Endothelial cell of hepatic sinusoid (primary cell): ENCODE measurements at regions not wholly inside any gene's neighbourhood (a gene's known extent, or its start where the extent isn't known, plus 50 kb on each side); places are given as distances from the start of the nearest gene placed in this dataset.

Experiments used
- in situ Hi-C: cut with HindIII; loops from 2 replicates; pipeline ENCODE4 v1.10.0; 2017; ENCODE audit warnings: low sequenced_read_pairs

GRCh38 chr5:121175986-121176385, 675.7 kb upstream of the FTMT start:
- in situ Hi-C loops: no loop called here

- in situ Hi-C loops: no loop called here
These were observed 668.7 kb upstream of the FTMT start for GRCh38 chr5:121182788-121183490.

- in situ Hi-C loops: no loop called here
These were observed 662.8 kb upstream of the FTMT start for GRCh38 chr5:121188849-121189248.

- in situ Hi-C loops: no loop called here
These were observed 662.1 kb upstream of the FTMT start for GRCh38 chr5:121189342-121190305.

- in situ Hi-C loops: no loop called here
These were observed 652.3 kb upstream of the FTMT start for GRCh38 chr5:121199216-121199999.

GRCh38 chr5:121218086-121218485, 633.6 kb upstream of the FTMT start:
- in situ Hi-C loops: no loop called here

GRCh38 chr5:121221483-121221882, 630.2 kb upstream of the FTMT start:
- in situ Hi-C loops: no loop called here

GRCh38 chr5:121226765-121227164, 624.9 kb upstream of the FTMT start:
- in situ Hi-C loops: no loop called here

- in situ Hi-C loops: no loop called here
These were observed 611.7 kb upstream of the FTMT start for GRCh38 chr5:121239951-121240350.

GRCh38 chr5:121246971-121247370, 604.7 kb upstream of the FTMT start:
- in situ Hi-C loops: no loop called here

GRCh38 chr5:121251954-121252353, 599.7 kb upstream of the FTMT start:
- in situ Hi-C loops: no loop called here

- in situ Hi-C loops: no loop called here
These were observed 594.1 kb upstream of the FTMT start for GRCh38 chr5:121257621-121258020.

GRCh38 chr5:121263456-121263855, 588.2 kb upstream of the FTMT start:
- in situ Hi-C loops: no loop called here

GRCh38 chr5:121264605-121265004, 587.1 kb upstream of the FTMT start:
- in situ Hi-C loops: no loop called here

- in situ Hi-C loops: no loop called here
These were observed 580.1 kb upstream of the FTMT start for GRCh38 chr5:121271546-121271945.

GRCh38 chr5:121273833-121274433, 577.7 kb upstream of the FTMT start:
- in situ Hi-C loops: no loop called here

- in situ Hi-C loops: no loop called here
These were observed 571.9 kb upstream of the FTMT start for GRCh38 chr5:121279801-121280200.

- in situ Hi-C loops: no loop called here
These were observed 565.7 kb upstream of the FTMT start for GRCh38 chr5:121285801-121286521.

- in situ Hi-C loops: no loop called here
These were observed 562.9 kb upstream of the FTMT start for GRCh38 chr5:121288781-121289180.

GRCh38 chr5:121292664-121293063, 559.0 kb upstream of the FTMT start:
- in situ Hi-C loops: no loop called here
